Activated B cell treated with CpG ODN at 0.5 μM for 24 hours (primary cell): ENCODE measurements at regions not wholly inside any gene's neighbourhood (a gene's known extent, or its start where the extent isn't known, plus 50 kb on each side); places are given as distances from the start of the nearest gene placed in this dataset.

Experiments used
- ATAC-seq: fragments of 200-7000 bp; cut with Tn5 transposase; one replicate; pipeline ENCODE4 v1.10.0; 2021; ENCODE audit warnings: low read depth, mild to moderate bottlenecking, moderate library complexity
- CTCF ChIA-PET: fragments of 350-600 bp; sonication (Branson Sonifier 250); formaldehyde crosslinking; loops from one replicate; lab custom pipeline; 2021; ENCODE audit warnings: antibody characterized with exemption; lab: Charles Lee
- POLR2A ChIA-PET: fragments of 350-600 bp; sonication (Branson Sonifier 250); formaldehyde crosslinking; loops from one replicate; lab custom pipeline; 2021; ENCODE audit warnings: antibody characterized with exemption; lab: Charles Lee
- DNase-seq: peaks from one replicate; pipeline ENCODE4 v3.0.0; 2022
- H3K27ac Mint-ChIP-seq: one replicate; pipeline ENCODE4 v1.8.0; 2020; ENCODE audit warnings: mixed read lengths
- H3K27me3 Mint-ChIP-seq: one replicate; pipeline ENCODE4 v1.8.0; 2021; ENCODE audit warnings: mixed read lengths
- H3K36me3 Mint-ChIP-seq: one replicate; pipeline ENCODE4 v1.8.0; 2021; ENCODE audit warnings: low read depth, mixed read lengths
- H3K4me1 Mint-ChIP-seq: one replicate; pipeline ENCODE4 v1.8.0; 2021; ENCODE audit warnings: mixed read lengths
- H3K4me3 Mint-ChIP-seq: one replicate; pipeline ENCODE4 v1.8.0; 2020; ENCODE audit warnings: mild to moderate bottlenecking, mixed read lengths
- H3K9me3 Mint-ChIP-seq: one replicate; pipeline ENCODE4 v1.8.0; 2020; ENCODE audit warnings: mixed read lengths
- CTCF ChIP-seq: fragments of 200-600 bp; IDR thresholded peaks from one replicate; pipeline ENCODE4 v1.8.0; 2022; ENCODE audit warnings: antibody characterized with exemption, mild to moderate bottlenecking
- intact Hi-C: fragments of 100-400 bp; cut with micrococcal nuclease; formaldehyde crosslinking; loops from one replicate; pipeline ENCODE4 v1.15.1; 2024

- ChIA-PET POLR2A (no interaction called here), CTCF (no interaction called here)
- H3K4me1 Mint-ChIP-seq, result no peaks in the 10 kb centered on the region
- H3K27me3 Mint-ChIP-seq, result peaks cover 1% of the 10 kb centered on the region
- no peak for TF ChIP-seq CTCF
- ATAC-seq (no peak), DNase-seq (no peak)
- H3K27ac Mint-ChIP-seq, result no peak overlapping the region
- H3K9me3 Mint-ChIP-seq, result no peaks in the 10 kb centered on the region
- no peaks in the 10 kb centered on the region for H3K36me3 Mint-ChIP-seq
- intact Hi-C loops, result no loop called here
- no peak overlapping the region for H3K4me3 Mint-ChIP-seq
Measured at GRCh38 chr1:232560940-232561339, 69.0 kb downstream of the SIPA1L2 start.

- DNase-seq, result no peak
- intact Hi-C loops, result no loop called here
- ChIA-PET POLR2A (no interaction called here), CTCF (no interaction called here)
- H3K27ac Mint-ChIP-seq, result no peak overlapping the region
- H3K36me3 Mint-ChIP-seq, result no peaks in the 10 kb centered on the region
- no peak for ATAC-seq
- no peaks in the 10 kb centered on the region for H3K4me1 Mint-ChIP-seq
- TF ChIP-seq CTCF, result no peak
- H3K4me3 Mint-ChIP-seq, result no peak overlapping the region
- H3K27me3 Mint-ChIP-seq, result peaks cover 3% of the 10 kb centered on the region
- no peaks in the 10 kb centered on the region for H3K9me3 Mint-ChIP-seq
Measured at GRCh38 chr1:232558954-232559353, 71.0 kb downstream of the SIPA1L2 start.

GRCh38 chr1:232557502-232558191 is 72.3 kb downstream of the SIPA1L2 start:
- H3K27me3 Mint-ChIP-seq, result peaks cover 3% of the 10 kb centered on the region
- H3K9me3 Mint-ChIP-seq, result no peaks in the 10 kb centered on the region
- no peak overlapping the region for H3K4me3 Mint-ChIP-seq
- DNase-seq (no peak), ATAC-seq (no peak)
- CTCF ChIA-PET, result no interaction called here
- no peak overlapping the region for H3K27ac Mint-ChIP-seq
- intact Hi-C loops, result no loop called here
- no peak for TF ChIP-seq CTCF
- no peaks in the 10 kb centered on the region for H3K36me3 Mint-ChIP-seq
- H3K4me1 Mint-ChIP-seq, result no peaks in the 10 kb centered on the region
- POLR2A ChIA-PET, result no interaction called here

- CTCF ChIA-PET, result no interaction called here
- POLR2A ChIA-PET, result no interaction called here
- no peak overlapping the region for H3K27ac Mint-ChIP-seq
Measured at GRCh38 chr1:232557096-232557495, 72.8 kb downstream of the SIPA1L2 start.

GRCh38 chr1:232556351-232556750 is 73.6 kb downstream of the SIPA1L2 start:
- POLR2A ChIA-PET, result no interaction called here
- intact Hi-C loops, result no loop called here
- Mint-ChIP-seq H3K4me3 (no peak overlapping the region), H3K27ac (no peak overlapping the region), H3K36me3 (no peaks in the 10 kb centered on the region), H3K4me1 (no peaks in the 10 kb centered on the region), H3K9me3 (no peaks in the 10 kb centered on the region), H3K27me3 (peaks cover 3% of the 10 kb centered on the region)
- CTCF ChIA-PET, result no interaction called here
- DNase-seq (no peak), ATAC-seq (no peak)
- no peak for TF ChIP-seq CTCF

More at GRCh38 chr1:232557096-232557495, 72.8 kb downstream of the SIPA1L2 start:
- Mint-ChIP-seq H3K9me3 (no peaks in the 10 kb centered on the region), H3K27me3 (peaks cover 3% of the 10 kb centered on the region), H3K4me3 (no peak overlapping the region), H3K36me3 (no peaks in the 10 kb centered on the region), H3K4me1 (no peaks in the 10 kb centered on the region)
- no peak for TF ChIP-seq CTCF
- intact Hi-C loops, result no loop called here
- DNase-seq (no peak), ATAC-seq (no peak)
